Left kidney (tissue), 1 donor: ENCODE measurements at regions not wholly inside any gene's neighbourhood (a gene's known extent, or its start where the extent isn't known, plus 50 kb on each side); places are given as distances from the start of the nearest gene placed in this dataset.

Experiments used
- DNase-seq: peaks from one replicate; pipeline ENCODE4 v3.0.0-alpha.2; 2013

DNA sequence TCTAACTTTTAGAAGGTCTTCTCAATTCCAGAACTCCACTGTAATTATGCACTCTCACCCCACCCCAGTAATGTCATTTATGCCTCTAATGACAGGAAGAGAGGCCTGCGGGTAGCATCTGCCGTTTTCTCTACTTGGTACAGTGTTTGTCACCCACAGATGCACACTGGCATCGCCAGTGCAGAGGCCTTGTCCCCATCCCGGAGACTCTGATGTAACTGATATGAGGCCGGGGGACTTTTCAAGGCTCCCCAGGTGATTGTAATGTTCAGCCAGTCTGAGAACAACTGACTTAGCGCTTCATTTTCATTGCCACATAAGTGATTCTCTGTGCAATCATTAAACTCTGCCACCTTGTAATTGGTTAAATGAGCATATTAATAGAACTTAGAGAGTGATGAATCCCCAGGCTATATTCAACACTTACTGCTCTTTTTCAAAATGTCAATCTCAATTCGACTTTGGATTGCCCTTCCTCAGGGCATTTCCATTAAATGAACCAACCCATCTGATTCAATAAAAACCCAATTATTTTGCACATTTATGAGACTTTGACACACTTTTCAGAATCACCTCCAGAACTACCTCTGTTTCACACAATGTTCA, 113.2 kb downstream of the HERPUD2 start:
- DNase-seq, result no peak

DNA sequence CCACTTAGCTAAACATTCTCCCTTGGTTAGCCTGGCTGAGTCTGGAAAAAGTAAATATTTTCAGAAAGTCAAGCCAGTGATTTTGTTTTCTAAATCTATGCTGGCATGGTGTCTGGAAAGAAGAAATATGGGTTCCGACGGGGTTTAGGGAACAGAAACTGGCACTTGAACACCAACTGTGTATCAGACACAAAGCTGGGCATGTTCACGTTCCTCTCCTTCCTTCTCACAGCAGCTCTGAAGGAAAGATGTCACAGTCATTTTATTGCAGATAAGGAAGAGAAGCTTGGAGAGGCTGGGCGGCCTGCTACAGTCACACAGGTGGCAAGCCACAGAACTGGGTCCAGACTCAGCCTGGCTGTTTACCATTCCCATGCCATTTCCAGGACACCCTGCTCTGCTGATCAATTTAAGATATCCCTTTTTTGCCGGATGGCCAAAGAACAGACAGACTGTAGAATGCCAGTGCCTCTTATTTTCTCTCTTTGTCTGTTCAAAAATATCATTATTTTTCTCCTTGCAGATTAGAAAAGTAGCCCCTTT, 118.8 kb downstream of the HERPUD2 start:
- DNase-seq, result no peak

DNA sequence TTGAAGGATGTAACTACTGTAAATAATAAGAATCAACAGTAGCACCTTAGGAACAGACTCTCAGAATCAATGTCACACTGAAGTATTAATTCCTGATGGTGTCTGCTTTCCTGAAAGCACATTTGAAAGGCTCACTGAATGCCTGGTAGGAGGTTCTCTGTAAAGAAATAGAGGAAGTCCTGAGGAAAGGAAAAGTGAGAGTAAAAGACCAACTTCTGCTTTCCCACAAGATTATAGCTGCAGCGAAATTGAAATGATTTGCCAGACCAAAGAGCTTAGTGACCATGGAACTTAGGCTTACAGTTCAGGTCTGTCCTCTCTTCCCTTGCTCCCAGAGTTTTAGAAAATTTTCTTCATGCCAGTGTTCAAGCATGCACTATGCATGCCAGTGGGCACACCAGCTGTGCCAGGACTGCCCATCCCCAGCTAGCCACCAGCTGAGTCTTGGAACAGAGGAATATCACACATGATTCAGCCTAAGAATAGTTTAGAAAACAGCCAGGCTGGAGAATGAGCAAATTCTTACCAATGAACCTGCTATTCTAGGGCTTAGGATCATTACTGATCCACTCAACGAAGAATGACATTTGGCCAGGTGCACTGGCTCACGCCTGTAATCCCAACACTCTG, 123.2 kb downstream of the HERPUD2 start:
- no peak for DNase-seq

DNA sequence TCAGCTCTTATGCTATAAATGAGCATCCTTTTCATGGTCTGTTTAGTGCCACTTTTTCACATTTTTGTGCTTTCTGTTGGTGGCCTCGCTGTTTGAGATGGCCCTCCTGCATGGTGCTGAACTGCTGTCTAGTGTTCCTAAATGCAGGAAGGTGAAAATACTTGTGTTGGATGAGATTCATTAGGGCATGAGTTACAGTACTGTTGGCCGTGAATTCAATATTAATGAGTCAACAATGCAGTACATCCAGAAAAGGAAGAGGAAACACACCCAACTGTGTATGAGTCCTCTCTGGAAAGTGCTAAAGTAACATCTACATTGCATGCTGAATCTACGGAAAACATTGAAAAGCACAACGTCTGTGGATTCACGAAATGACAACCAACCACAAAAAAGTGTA, 124.0 kb downstream of the HERPUD2 start:
- no peak for DNase-seq

DNA sequence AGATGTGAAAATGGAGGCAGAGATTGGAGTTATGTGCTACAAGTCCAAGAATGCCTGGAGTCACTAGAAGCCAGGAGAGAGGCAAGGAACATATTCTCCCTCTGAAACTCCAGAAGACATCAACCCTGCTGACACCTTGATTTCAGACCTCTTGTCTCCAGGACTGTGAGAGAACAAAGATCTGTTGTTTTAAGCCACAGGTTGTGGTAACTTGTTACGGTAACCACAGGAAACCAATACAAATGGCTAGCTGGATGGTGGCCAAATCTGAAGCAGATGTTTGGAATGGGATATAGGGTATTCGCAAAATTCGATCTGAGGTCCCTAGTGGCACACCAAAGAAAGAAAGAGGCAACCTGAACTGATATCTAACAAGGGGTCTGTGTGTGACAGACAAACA, 129.0 kb downstream of the HERPUD2 start:
- DNase-seq, result no peak

DNA sequence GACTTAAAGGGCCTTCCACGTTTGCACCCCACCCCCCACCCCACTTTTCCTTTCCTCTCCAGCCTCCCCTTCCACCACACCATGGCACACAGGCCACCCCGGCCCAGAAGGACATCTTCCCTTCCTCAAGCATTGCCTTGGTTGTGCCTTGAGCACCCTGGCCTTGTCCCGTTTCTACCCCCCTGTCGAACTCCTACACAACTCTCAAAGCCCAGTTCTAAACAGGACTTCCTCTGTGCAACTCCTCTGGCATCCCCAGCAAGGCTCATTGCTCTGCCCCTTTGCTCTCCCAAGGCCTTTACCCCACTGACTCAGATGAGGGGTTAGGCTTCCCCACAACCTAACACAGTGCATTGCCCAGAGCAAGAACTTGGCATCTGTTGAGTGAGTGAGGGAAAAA, 136.1 kb downstream of the HERPUD2 start:
- DNase-seq, result no peak

DNA sequence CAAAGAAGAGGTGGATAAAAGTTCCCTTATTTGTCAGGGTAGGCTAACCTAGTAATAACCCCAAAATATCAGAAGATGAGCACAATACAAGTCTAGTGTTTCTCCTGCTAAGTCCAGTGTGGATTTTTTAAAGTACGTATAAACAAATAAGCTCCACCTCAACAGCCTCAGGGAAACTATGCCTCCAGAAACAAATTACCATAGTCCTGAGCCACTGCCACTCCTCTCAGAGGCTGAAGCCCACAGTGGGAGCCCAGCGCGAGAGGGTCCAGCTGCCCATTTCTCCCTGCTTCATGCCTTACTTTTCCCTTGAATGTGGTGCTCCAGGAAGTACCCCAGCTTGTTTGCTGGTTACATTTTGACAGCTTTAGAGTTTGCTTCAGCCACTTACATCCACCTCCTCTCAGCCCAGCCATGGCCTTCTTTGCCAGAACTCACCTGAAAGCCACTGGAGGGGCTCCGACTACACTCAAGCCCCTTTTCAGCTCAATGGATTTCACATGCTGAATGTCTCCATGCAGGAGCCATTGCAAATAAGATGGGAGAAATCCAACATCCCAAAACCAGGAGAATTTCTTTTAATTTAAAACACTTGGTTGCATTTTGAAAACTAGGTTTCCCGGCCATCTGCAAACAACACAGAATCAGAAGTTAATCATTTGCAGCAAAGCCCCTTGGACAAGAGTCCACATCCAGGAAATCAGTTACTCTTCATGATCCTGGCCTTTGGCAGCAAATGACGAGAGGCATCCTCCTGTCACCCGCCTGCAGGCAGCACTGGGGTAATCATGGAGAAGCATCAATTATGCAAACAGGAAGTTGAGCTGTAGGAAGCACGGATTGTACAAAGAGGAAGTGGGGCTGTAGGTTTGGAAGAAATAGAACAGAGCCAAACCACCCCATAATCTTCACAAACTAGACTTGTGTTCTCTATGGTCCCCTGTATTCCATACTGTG, 138.1 kb downstream of the HERPUD2 start:
- DNase-seq, result peak; percentile 4

DNA sequence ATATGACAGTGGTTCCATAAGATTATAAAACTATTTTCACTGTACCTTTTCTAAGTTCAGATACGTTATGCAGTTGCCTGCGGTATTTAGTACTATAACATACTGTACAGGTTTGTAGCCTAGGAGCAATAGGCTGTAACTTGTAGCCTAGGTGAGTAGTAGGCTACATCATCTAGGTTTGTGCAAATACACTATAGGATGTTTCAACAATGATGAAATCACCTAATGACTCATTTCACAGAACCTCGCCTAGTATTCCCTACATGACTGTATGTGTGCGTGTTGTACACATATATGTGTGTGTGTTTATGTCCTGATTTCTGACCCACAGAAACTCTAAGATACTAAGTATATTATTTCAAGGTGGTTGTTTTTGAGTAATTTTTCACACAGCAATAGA, 139.0 kb downstream of the HERPUD2 start:
- no peak for DNase-seq

DNA sequence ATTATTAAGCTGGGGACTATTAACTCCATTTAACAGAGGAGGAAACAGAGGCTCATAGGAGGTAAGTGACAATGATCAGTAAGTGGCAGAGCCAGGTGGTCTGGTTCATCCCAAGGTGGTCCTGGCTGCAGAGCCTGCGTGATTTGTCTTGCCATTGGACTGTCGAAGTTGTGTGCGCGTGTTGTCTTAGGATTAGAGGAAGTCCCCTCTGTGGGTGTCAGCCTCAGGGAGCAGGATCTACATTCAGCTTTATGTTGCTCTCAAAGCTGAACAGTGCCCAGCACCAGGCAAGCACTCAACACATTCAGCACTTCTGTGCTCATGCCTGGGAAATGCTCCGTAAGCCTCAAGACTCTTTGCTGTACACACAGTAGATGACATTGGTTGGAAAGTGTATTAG, 139.5 kb downstream of the HERPUD2 start:
- DNase-seq, result no peak

DNA sequence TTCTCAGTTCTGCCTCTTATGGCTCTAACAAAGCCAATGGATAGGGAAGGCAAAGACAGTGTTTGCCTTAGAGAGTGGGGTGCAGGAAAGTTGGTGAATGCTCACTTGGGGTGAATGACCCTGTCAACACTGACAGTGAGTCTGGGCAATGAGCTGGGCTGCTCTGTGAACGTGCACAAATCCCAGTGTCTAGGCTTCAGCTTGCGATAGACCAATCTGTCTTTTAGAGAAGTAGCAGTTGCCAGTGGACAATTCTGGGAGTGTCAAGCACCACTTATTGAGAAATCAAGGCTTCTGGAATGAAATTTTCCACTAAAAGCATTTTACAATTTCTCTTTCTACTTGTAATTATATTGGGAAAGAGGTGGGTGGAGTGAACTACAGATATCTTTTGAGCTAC, 141.4 kb downstream of the HERPUD2 start:
- DNase-seq, result no peak

DNA sequence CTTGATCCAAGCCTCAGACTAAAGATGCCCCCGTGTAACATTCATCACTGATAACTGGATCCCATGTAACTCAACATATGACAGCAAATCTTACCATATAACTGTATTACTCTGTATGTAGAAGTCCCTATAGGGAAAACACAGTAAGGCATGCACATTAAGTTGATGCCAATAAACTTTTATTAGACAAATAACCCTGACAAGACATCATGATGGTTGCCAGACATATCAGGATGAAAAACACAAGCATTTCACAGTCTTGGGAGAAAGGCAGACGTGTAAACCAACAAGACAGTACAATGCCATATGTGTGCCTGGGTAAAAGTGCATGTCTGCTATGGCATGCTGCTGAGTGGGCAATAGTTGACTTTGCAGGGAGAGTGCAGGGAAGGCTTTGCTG, 142.2 kb downstream of the HERPUD2 start:
- no peak for DNase-seq

DNA sequence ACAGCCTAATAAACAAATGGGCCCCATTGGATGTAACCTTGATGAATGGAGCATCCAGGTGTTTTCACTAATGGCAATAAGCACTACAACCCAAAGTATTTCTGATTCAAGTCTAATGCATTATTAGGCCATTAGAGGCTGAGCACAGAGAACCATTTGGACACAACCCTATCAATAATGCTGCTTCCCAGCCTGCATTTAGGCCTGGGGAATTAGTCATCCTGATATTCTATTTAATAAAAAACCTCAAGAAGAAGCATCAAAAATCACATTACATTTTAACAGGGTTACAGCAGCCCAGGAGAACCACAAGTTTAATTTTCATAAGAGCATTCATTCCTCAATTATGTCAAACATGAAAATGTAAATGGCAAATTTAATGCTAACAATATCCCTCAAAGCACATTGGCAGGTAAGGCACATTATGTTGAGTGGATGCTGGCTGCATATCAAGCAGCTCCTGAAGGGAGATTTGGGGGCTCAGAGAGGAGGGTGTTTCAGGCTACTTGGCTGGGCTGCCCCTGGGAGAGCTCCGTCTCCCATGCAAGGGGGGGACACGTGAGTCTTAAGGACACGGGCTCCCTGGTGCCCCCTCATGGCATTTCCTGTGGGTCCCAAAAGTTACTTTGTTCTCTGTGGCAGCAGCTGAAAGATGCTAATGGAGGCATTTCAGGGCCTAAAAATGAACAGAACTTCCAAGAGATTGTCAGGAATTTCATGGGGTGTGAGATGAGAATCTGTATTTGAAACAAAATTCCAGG, 143.4 kb downstream of the HERPUD2 start:
- DNase-seq, result no peak

DNA sequence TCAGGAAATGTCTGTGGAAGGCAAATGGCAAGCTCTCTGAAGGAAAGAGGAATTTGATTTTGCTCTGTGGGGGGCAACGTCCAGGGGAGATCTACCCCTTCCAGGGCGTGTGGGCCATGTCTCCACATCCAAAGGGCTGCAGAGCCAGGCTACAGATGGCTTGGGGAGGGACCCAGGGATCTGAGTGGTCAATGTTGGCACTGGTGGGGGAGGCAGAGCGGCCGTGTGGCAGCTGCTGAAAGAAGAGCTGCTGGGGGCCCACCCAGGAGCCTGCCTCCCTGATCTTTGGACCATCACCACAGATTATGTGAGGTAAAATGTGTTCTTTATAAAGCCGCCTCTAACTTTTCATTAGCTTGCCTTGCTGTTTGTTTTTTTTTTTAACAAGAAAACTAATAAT, 144.1 kb downstream of the HERPUD2 start:
- no peak for DNase-seq

DNA sequence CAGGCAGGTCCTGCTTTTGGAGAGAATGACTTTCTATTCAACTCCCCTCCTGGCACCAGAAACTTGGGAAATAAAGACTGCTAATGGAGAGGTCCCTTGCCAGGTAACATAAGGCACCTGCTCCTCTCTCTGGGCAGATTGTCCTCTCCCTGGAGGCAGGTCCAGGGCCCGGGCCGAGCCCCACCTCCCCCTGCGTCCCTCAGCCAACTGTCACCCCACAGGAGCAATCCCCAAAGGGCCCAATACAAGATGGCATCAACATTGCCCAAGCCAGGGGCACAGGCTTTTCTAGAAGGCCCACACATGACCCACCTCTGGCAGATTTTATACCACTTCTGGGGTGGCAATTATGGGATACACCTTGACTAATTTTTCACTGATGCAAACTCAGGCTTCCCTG, 145.2 kb downstream of the HERPUD2 start:
- no peak for DNase-seq

DNA sequence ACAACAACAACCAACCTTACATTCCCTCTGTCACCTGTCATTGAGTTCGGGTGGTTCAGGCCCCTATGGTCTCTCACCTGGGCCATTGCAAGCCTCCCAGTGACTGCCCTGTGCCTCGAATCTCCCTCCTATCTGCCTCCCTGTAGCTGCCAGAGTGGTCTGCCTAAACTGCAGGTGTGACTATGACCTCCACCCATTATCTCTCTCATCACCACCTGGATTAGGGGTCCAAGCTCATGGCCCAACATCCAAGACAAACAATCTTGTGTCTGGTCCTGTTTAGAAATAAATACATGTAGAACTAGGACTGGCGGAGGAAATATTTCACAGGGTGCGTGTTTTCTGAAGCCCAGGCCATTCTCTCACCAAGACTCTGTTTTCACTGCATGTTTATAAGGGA, 146.6 kb downstream of the HERPUD2 start:
- no peak for DNase-seq

DNA sequence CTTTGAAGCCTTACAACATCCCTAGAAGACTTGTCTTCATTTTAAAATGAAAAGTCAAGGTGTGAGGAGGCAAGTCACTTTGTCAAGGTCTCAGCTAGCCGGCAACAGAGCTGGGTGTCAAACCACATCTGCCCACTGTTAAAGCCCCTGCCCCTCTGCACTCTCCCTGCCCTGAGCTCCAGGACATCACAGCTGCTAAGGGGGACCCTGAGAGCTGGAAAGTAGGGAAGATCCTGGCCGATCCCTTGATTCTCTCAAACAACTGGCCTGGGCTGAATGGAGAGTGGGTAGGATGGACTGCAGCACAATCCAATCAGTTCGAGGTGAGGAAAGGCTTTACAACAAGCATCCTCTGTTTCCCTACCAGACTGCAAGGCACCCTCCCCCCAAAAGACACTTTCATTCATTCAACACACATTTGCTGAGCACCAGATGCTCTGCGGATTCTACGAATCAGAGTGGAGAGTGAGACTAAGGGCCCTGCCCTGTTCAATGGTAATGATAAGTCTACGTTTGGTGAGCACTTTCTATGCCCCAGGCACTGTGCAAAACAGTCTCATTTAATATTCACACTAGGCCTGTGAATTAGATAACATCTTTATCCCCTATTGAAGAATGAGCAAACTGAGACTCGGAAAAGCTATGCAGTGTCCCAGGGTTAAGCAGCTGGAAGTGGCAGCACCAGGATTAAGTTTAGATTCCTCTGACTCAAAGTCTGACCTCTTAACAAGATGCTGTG, 148.1 kb downstream of the HERPUD2 start:
- no peak for DNase-seq

DNA sequence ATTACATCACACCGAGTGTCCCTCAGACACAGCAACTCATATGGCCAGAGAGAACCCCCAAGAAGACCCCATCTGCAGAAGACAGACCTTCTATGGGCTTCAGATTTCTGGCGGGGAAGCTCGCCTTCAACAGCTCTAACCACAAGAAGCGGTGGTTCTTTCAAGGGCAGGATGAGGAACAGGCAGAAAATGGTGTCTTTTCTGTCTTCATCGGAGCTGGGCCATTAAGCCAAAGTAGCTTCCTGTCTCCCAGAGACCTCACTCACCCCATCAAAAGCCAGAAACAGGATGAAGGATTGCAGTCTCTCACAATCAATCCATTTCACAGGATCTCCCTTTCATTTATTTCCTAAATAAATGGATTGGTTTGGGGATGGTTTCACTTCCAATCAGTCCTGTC, 149.1 kb downstream of the HERPUD2 start:
- DNase-seq, result no peak

DNA sequence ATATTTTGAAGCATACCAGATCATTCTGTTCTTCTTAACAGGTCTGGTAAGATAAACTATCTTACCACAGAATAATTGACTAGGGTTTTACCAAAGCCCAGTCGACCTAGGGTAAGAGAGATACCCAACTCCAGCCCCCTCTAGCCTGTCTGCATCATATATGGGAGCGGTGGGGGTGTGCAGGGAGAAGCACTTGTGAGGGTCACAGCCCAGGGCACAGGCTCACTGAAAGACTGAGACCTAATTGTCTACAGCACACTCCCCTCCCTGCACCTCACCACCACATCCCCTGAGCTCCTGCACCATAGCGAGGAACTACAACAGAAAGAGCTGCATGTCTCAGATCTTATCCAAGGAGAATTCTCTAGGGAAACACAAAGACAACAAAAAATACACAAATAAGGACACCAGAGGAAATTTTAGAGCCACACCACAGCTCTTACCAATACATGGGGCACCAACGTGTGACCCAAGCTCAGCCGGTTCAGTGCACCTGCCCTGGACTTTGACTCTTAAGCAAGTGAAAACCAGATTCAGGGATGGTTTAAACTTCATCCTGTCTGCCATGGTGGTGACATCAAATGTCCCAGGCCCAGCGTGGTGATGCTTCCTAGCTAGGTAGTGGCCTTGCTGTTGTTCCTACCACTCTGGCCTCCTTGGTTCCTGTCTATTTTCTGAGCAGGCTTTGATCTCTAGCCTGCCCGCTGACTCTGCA, 150.8 kb downstream of the HERPUD2 start:
- DNase-seq, result no peak

DNA sequence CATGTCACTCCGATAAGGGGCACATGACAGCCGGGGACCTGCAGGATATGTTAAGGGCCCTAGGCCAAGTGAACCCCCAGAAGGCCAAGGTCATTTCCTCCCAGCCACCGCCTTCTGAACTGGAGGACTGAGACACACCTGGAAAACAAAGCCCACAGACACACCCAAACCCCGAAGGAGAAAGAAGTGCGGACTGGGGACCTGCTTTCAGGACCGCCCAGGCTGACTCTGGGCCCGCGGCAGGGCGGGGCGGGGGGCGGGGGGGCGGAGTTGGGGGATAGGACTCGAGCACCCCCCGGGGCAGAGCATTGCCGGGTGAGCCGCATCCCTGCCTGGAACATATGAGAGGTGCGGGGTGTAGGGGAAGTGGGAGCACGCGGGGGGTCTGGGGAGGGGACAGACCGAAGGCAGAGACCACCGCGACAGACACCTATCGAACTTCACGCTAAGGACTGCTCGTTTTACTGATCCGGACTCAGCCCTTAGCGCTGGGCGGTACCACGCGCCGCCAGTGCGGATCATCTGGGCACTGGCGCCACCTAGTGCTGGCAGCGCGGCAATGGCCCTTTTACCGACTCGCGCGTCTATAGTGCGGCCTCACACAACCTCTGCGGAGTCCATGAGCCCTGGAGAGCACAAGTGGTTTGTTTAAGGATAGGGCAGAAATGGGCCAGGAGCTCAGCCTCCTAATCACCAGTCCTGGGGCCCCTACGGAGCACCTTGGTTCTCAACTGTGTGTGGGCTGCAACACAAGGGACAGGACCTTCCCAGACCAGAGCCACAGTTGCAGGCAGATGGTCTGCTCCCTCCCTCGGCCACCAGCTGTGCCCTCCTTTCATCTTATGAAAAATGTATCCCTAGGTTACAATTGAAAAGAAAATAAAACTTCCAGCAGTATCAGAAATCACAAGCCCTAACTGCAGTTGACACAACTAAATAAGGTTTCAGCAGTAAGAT, 157.6 kb downstream of the HERPUD2 start:
- peak; percentile 64 for DNase-seq

DNA sequence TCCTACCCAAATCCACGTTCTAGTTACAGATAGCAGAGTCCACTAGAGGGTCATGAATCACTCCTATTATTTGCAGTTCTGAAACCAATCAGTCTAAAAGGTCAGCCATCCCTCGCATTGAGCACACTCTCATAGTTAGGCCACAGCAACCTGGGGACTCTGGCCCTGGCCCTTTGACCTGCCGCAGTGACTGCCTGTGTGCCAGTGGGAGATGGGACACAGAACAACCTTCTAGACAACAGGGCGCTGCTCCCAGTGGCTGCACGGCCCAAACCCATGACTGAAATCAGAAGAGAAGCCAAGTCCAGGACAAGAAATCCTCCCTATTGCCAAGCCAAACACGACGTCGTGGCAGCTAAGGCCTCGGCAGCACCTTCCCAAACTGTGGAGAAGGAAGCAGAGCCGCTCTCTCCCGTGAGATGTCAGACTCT, 158.5 kb downstream of the HERPUD2 start:
- DNase-seq, result no peak
